OCI-LY1 (cell line): ENCODE measurements at regions not wholly inside any gene's neighbourhood (a gene's known extent, or its start where the extent isn't known, plus 50 kb on each side); places are given as distances from the start of the nearest gene placed in this dataset.

ENCODE experiments used
- EZH2 ChIP-seq: fragments of 200-600 bp; sonication (generic), shearing (Covaris generic); IDR thresholded peaks from 2 replicates; pipeline ENCODE4 v1.8.0; 2017; ENCODE audit warnings: borderline replicate concordance, mixed run types, mild to moderate bottlenecking, antibody characterized with exemption, low read length, moderate library complexity, mixed read lengths
- TF ChIP-seq, protein P1 (sequence below): fragments of 200-600 bp; sonication (generic), shearing (Covaris generic); IDR thresholded peaks from 2 replicates; pipeline ENCODE4 v1.5.1; 2017; ENCODE audit warnings: mild to moderate bottlenecking, antibody characterized with exemption, low read length, moderate library complexity, mixed read lengths

DNA sequence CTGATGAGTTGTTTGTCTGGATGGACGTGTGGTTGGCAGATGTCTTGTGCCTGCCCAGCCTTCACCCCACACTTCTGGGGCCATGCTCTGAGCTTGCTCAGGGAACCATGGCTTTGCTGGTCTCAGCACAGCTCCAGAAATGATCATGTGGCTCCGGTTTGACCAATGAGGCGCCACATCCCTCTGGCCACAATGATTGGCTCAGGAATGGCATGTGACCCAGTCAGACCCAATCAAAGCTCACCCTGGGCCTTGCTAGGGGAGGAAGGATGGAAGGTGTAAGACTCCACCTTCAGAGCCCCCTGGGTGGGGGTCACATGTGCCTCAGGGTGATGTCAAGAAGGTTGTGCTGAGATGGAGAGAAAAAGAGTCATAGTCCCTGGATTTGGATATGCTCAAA lies 281.6 kb upstream of the SULF2 start:
- TF ChIP-seq, protein P1, sequence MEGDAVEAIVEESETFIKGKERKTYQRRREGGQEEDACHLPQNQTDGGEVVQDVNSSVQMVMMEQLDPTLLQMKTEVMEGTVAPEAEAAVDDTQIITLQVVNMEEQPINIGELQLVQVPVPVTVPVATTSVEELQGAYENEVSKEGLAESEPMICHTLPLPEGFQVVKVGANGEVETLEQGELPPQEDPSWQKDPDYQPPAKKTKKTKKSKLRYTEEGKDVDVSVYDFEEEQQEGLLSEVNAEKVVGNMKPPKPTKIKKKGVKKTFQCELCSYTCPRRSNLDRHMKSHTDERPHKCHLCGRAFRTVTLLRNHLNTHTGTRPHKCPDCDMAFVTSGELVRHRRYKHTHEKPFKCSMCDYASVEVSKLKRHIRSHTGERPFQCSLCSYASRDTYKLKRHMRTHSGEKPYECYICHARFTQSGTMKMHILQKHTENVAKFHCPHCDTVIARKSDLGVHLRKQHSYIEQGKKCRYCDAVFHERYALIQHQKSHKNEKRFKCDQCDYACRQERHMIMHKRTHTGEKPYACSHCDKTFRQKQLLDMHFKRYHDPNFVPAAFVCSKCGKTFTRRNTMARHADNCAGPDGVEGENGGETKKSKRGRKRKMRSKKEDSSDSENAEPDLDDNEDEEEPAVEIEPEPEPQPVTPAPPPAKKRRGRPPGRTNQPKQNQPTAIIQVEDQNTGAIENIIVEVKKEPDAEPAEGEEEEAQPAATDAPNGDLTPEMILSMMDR = no peak
- TF ChIP-seq EZH2 = no peak
